ENCODE measurements at regions not wholly inside any gene's neighbourhood (a gene's known extent, or its start where the extent isn't known, plus 50 kb on each side); places are given as distances from the start of the nearest gene placed in this dataset.

GRCh38 chr9:107592424-107592823 lies 102.9 kb upstream of the KLF4 start:
- Histone ChIP-seq H3K9me3 (ENCODE audit: insufficient read depth, low read depth, low read length) (no peaks in the 10 kb centered on the region), H3K4me3 (ENCODE audit: low read length, poor library complexity, severe bottlenecking) (no peak overlapping the region), H3K27me3 (ENCODE audit: insufficient read depth, low read length, poor library complexity, severe bottlenecking) (no peaks in the 10 kb centered on the region), H3F3A (ENCODE audit: low read depth) (no peaks in the 10 kb centered on the region), H3K36me3 (ENCODE audit: insufficient read depth, low read length) (no peaks in the 10 kb centered on the region), H2AFZ (ENCODE audit: low read length) (no peak overlapping the region), H3K4me2 (ENCODE audit: low read depth, low read length, poor library complexity, severe bottlenecking) (no peak overlapping the region), H4K20me1 (ENCODE audit: insufficient read depth, low read length, poor library complexity, severe bottlenecking) (no peaks in the 10 kb centered on the region), H3K9me2 (replicated peaks; ENCODE audit: low read depth, low read length) (no peaks in the 10 kb centered on the region), H3K79me2 (ENCODE audit: insufficient read depth, low read length) (no peaks in the 10 kb centered on the region), H3K4me1 (ENCODE audit: insufficient read depth, low read length, poor library complexity, severe bottlenecking) (no peaks in the 10 kb centered on the region), H3K9ac (ENCODE audit: low read depth, low read length, poor library complexity, severe bottlenecking) (no peak overlapping the region)
- TF ChIP-seq EZH2phosphoT487 (IDR thresholded peaks at IDR 0.05; ENCODE audit: borderline replicate concordance) (no peak), CTCF (conservative IDR thresholded peaks at IDR 0.05; ENCODE audit: low read length) (no peak)

GRCh38 chr9:107591781-107592180 lies 102.2 kb upstream of the KLF4 start:
- H3K9ac ChIP-seq (ENCODE audit: low read depth, low read length, poor library complexity, severe bottlenecking) = no peak overlapping the region
- no peaks in the 10 kb centered on the region; the same call in 1 of the 2 replicates for H3K9me3 ChIP-seq (ENCODE audit: insufficient read depth, low read depth, low read length)
- H3K36me3 ChIP-seq (ENCODE audit: insufficient read depth, low read length) = no peaks in the 10 kb centered on the region
- no peak overlapping the region for H3K4me2 ChIP-seq (ENCODE audit: low read depth, low read length, poor library complexity, severe bottlenecking)
- H3K27me3 ChIP-seq (ENCODE audit: insufficient read depth, low read length, poor library complexity, severe bottlenecking) = no peaks in the 10 kb centered on the region
- no peaks in the 10 kb centered on the region for H4K20me1 ChIP-seq (ENCODE audit: insufficient read depth, low read length, poor library complexity, severe bottlenecking)
- no peak overlapping the region for H3K4me3 ChIP-seq (ENCODE audit: low read length, poor library complexity, severe bottlenecking)
- H3K4me1 ChIP-seq (ENCODE audit: insufficient read depth, low read length, poor library complexity, severe bottlenecking) = no peaks in the 10 kb centered on the region
- H3F3A ChIP-seq (ENCODE audit: low read depth) = no peaks in the 10 kb centered on the region
- no peaks in the 10 kb centered on the region for H3K79me2 ChIP-seq (ENCODE audit: insufficient read depth, low read length)
- no peak overlapping the region for H2AFZ ChIP-seq (ENCODE audit: low read length)
- TF ChIP-seq CTCF (conservative IDR thresholded peaks at IDR 0.05; ENCODE audit: low read length) (no peak), EZH2phosphoT487 (IDR thresholded peaks at IDR 0.05; ENCODE audit: borderline replicate concordance) (no peak)
- no peaks in the 10 kb centered on the region for H3K9me2 ChIP-seq (replicated peaks; ENCODE audit: low read depth, low read length)

GRCh38 chr9:107588393-107588792 lies 98.8 kb upstream of the KLF4 start:
- H3K9me3 ChIP-seq (ENCODE audit: insufficient read depth, low read depth, low read length) = no peaks in the 10 kb centered on the region; the same call in 1 of the 2 replicates
- H2AFZ ChIP-seq (ENCODE audit: low read length) = no peak overlapping the region
- no peaks in the 10 kb centered on the region for H4K20me1 ChIP-seq (ENCODE audit: insufficient read depth, low read length, poor library complexity, severe bottlenecking)
- TF ChIP-seq CTCF (conservative IDR thresholded peaks at IDR 0.05; ENCODE audit: low read length) (no peak), EZH2phosphoT487 (IDR thresholded peaks at IDR 0.05; ENCODE audit: borderline replicate concordance) (no peak)
- no peaks in the 10 kb centered on the region for H3K4me1 ChIP-seq (ENCODE audit: insufficient read depth, low read length, poor library complexity, severe bottlenecking)
- H3F3A ChIP-seq (ENCODE audit: low read depth) = no peaks in the 10 kb centered on the region
- no peak overlapping the region for H3K4me3 ChIP-seq (ENCODE audit: low read length, poor library complexity, severe bottlenecking)
- no peaks in the 10 kb centered on the region for H3K9me2 ChIP-seq (replicated peaks; ENCODE audit: low read depth, low read length)
- no peaks in the 10 kb centered on the region for H3K36me3 ChIP-seq (ENCODE audit: insufficient read depth, low read length)
- H3K79me2 ChIP-seq (ENCODE audit: insufficient read depth, low read length) = no peaks in the 10 kb centered on the region
- no peaks in the 10 kb centered on the region for H3K27me3 ChIP-seq (ENCODE audit: insufficient read depth, low read length, poor library complexity, severe bottlenecking)
- H3K4me2 ChIP-seq (ENCODE audit: low read depth, low read length, poor library complexity, severe bottlenecking) = no peak overlapping the region
- no peak overlapping the region for H3K9ac ChIP-seq (ENCODE audit: low read depth, low read length, poor library complexity, severe bottlenecking)

Measured in Loucy (cell line).